ENCODE measurements at regions not wholly inside any gene's neighbourhood (a gene's known extent, or its start where the extent isn't known, plus 50 kb on each side); places are given as distances from the start of the nearest gene placed in this dataset.

- no peak overlapping the region for H3K27ac ChIP-seq
- H3K4me1 ChIP-seq = no peaks in the 10 kb centered on the region
- H3K4me3 ChIP-seq = no peak overlapping the region
- no peak for DNase-seq
- intact Hi-C loops (cut with DNase I; ENCODE audit: low total_unique reads) = no loop called here
- H3K27me3 ChIP-seq = no peaks in the 10 kb centered on the region
- no peak for TF ChIP-seq CTCF (IDR thresholded peaks at IDR 0.05)
- H3K9me3 ChIP-seq = no peaks in the 10 kb centered on the region
- no peaks in the 10 kb centered on the region for H3K36me3 ChIP-seq
These were observed 81.0 kb upstream of the FOXQ1 start for GRCh38 chr6:1230689-1231605.

- Histone ChIP-seq H3K4me3 (no peak overlapping the region), H3K27me3 (no peaks in the 10 kb centered on the region), H3K4me1 (no peaks in the 10 kb centered on the region), H3K9me3 (no peaks in the 10 kb centered on the region), H3K27ac (no peak overlapping the region), H3K36me3 (no peaks in the 10 kb centered on the region)
- DNase-seq = no peak
- intact Hi-C loops (cut with DNase I; ENCODE audit: low total_unique reads) = no loop called here
- TF ChIP-seq CTCF (IDR thresholded peaks at IDR 0.05) = no peak
These were observed 81.6 kb upstream of the FOXQ1 start for GRCh38 chr6:1230281-1230680.

GRCh38 chr6:1229808-1230207 lies 82.1 kb upstream of the FOXQ1 start:
- H3K27ac ChIP-seq = no peak overlapping the region
- H3K4me1 ChIP-seq = no peaks in the 10 kb centered on the region
- H3K36me3 ChIP-seq = no peaks in the 10 kb centered on the region
- H3K27me3 ChIP-seq = no peaks in the 10 kb centered on the region
- intact Hi-C loops (cut with DNase I; ENCODE audit: low total_unique reads) = no loop called here
- TF ChIP-seq CTCF (IDR thresholded peaks at IDR 0.05) = no peak
- DNase-seq = no peak
- H3K9me3 ChIP-seq = no peaks in the 10 kb centered on the region
- no peak overlapping the region for H3K4me3 ChIP-seq

GRCh38 chr6:1229301-1229700 lies 82.6 kb upstream of the FOXQ1 start:
- no peak for TF ChIP-seq CTCF (IDR thresholded peaks at IDR 0.05)
- H3K27ac ChIP-seq = no peak overlapping the region
- no peak overlapping the region for H3K4me3 ChIP-seq
- no peaks in the 10 kb centered on the region for H3K36me3 ChIP-seq
- DNase-seq = no peak
- H3K27me3 ChIP-seq = no peaks in the 10 kb centered on the region
- intact Hi-C loops (cut with DNase I; ENCODE audit: low total_unique reads) = no loop called here
- no peaks in the 10 kb centered on the region for H3K4me1 ChIP-seq
- no peaks in the 10 kb centered on the region for H3K9me3 ChIP-seq

GRCh38 chr6:1228754-1229191 lies 83.1 kb upstream of the FOXQ1 start:
- Histone ChIP-seq H3K27me3 (no peaks in the 10 kb centered on the region), H3K9me3 (no peaks in the 10 kb centered on the region), H3K36me3 (no peaks in the 10 kb centered on the region), H3K4me3 (no peak overlapping the region), H3K4me1 (no peaks in the 10 kb centered on the region), H3K27ac (no peak overlapping the region)
- intact Hi-C loops (cut with DNase I; ENCODE audit: low total_unique reads) = no loop called here
- no peak for TF ChIP-seq CTCF (IDR thresholded peaks at IDR 0.05)
- DNase-seq = no peak
